A549 (cell line): ENCODE measurements at regions not wholly inside any gene's neighbourhood (a gene's known extent, or its start where the extent isn't known, plus 50 kb on each side); places are given as distances from the start of the nearest gene placed in this dataset.

Experiments
- ATAC-seq, 2 experiments: fragments of 200-7000 bp in 1 of 2; fragments of >200 bp in 1 of 2; cut with Nextera tagmentation in 1 of 2; cut with Tn5 transposase in 1 of 2; 3 replicates each; pipeline versions ENCODE4 v1.8.0 to v1.9.1; 2018 to 2020; ENCODE audit warnings: mild to moderate bottlenecking in 1 of 2, moderate library complexity in 1 of 2
- CTCF ChIA-PET: fragments of 300-600 bp; sonication (Branson Sonifier 250); formaldehyde crosslinking; extraction: SDS; loops from one replicate; lab custom pipeline; 2021; ENCODE audit warnings: antibody characterized with exemption, inconsistent platforms; lab: Yijun Ruan, JAX
- POLR2A ChIA-PET: fragments of 350-600 bp; formaldehyde crosslinking; extraction: SDS; loops from one replicate; lab custom pipeline; 2021; ENCODE audit warnings: antibody characterized with exemption, inconsistent platforms; lab: Yijun Ruan, JAX
- DNase-seq, 2 experiments: peaks; one replicate each; pipeline versions ENCODE4 v3.0.0 to v3.0.0-alpha.2; 2011 to 2016; ENCODE audit warnings: low read depth in 1 of 2, low spot score in 1 of 2
- FAIRE-seq: peaks from 2 replicates; lab custom pipeline; 2011; peaks lifted over from hg19 to GRCh38; lab: Jason Lieb, UNC
- H3K27ac ChIP-seq, 2 experiments: fragments of >200 bp; sonication (Bioruptor Twin); formaldehyde crosslinking; 3 replicates each; pipeline ENCODE4 v1.5.1; 2016 to 2017
- H3K4me1 ChIP-seq: fragments of >200 bp; sonication (Bioruptor Twin); formaldehyde crosslinking; 3 replicates; pipeline ENCODE4 v1.6.1; 2016
- H3K4me2 ChIP-seq: fragments of >200 bp; sonication (Bioruptor Twin); formaldehyde crosslinking; 3 replicates; pipeline ENCODE4 v1.6.1; 2016
- H3K4me3 ChIP-seq: fragments of >200 bp; sonication (Bioruptor Twin); formaldehyde crosslinking; 3 replicates; pipeline ENCODE4 v1.5.1; 2016
- H3K9me3 ChIP-seq: fragments of >200 bp; sonication (Bioruptor Twin); formaldehyde crosslinking; 3 replicates; pipeline ENCODE4 v1.6.1; 2016
- BCL3 ChIP-seq: fragments of >200 bp; sonication (Bioruptor Twin); formaldehyde crosslinking; IDR thresholded peaks from 3 replicates; pipeline ENCODE4 v1.6.1; 2016
- BHLHE40 ChIP-seq: IDR thresholded peaks from 2 replicates; pipeline ENCODE4 v1.6.1; 2012; ENCODE audit warnings: low read depth, low read length, inconsistent platforms
- CTCF ChIP-seq: fragments of >200 bp; sonication (Bioruptor Twin); formaldehyde crosslinking; IDR thresholded peaks from 3 replicates; pipeline ENCODE4 v1.5.1; 2016
- E2F6 ChIP-seq: IDR thresholded peaks from 2 replicates; pipeline ENCODE4 v1.6.1; 2012; ENCODE audit warnings: low read depth, borderline replicate concordance
- EHF ChIP-seq: fragments of 250-450 bp; sonication (Bioruptor Pico); IDR thresholded peaks from 2 replicates; pipeline ENCODE4 v1.5.0; 2020; ENCODE audit warnings: mild to moderate bottlenecking
- EP300 ChIP-seq, 2 experiments: fragments of >200 bp; sonication (Bioruptor Twin); formaldehyde crosslinking; IDR thresholded peaks; 2 replicates in 1 of 2; 3 replicates in 1 of 2; pipeline ENCODE4 v1.6.1; 2016 to 2017
- HDAC2 ChIP-seq: fragments of 200-600 bp; sonication (generic); IDR thresholded peaks from 2 replicates; pipeline ENCODE4 v1.6.1; 2016
- HOXA7 ChIP-seq: fragments of 250-450 bp; sonication (Bioruptor Pico); IDR thresholded peaks from 2 replicates; pipeline ENCODE4 v1.5.0; 2020; ENCODE audit warnings: mild to moderate bottlenecking, moderate library complexity
- HOXB13 ChIP-seq: fragments of 250-450 bp; sonication (Bioruptor Pico); IDR thresholded peaks from 2 replicates; pipeline ENCODE4 v1.5.0; 2020; ENCODE audit warnings: low read depth, mild to moderate bottlenecking, moderate library complexity
- HOXB5 ChIP-seq: fragments of 250-450 bp; sonication (Bioruptor Pico); IDR thresholded peaks from 2 replicates; pipeline ENCODE4 v1.5.0; 2020; ENCODE audit warnings: mild to moderate bottlenecking, moderate library complexity
- JUN ChIP-seq, 2 experiments: fragments of >200 bp; sonication (Bioruptor Twin); formaldehyde crosslinking; IDR thresholded peaks; 2 replicates in 1 of 2; 3 replicates in 1 of 2; pipeline ENCODE4 v1.6.1; 2016 to 2017
- MAFK ChIP-seq: fragments of 450-650 bp; IDR thresholded peaks from 2 replicates; pipeline ENCODE4 v1.6.1; 2014; ENCODE audit not compliant: partially characterized antibody
- MAZ ChIP-seq: fragments of 150-350 bp; IDR thresholded peaks from 2 replicates; pipeline ENCODE4 v1.6.1; 2014; ENCODE audit warnings: antibody characterized with exemption, low read depth, low read length, borderline replicate concordance
- NPAS2 ChIP-seq: fragments of 250-450 bp; sonication (Bioruptor Pico); IDR thresholded peaks from 2 replicates; pipeline ENCODE4 v1.8.0; 2022; ENCODE audit warnings: mild to moderate bottlenecking, moderate library complexity, borderline replicate concordance
- PHF8 ChIP-seq: fragments of 200-600 bp; sonication (generic); IDR thresholded peaks from 2 replicates; pipeline ENCODE4 v1.6.1; 2016; ENCODE audit warnings: low read depth, mild to moderate bottlenecking, antibody characterized with exemption, moderate library complexity, borderline replicate concordance
- POLR2A ChIP-seq: IDR thresholded peaks from 2 replicates; pipeline ENCODE4 v1.6.1; 2012; ENCODE audit warnings: mild to moderate bottlenecking, low read length
- RAD21 ChIP-seq, 2 experiments: fragments of >200 bp in 1 of 2; sonication (Bioruptor Twin) in 1 of 2; formaldehyde crosslinking in 1 of 2; IDR thresholded peaks in 1 of 2; conservative IDR thresholded peaks in 1 of 2; 2 replicates in 1 of 2; 3 replicates in 1 of 2; pipeline ENCODE4 v1.6.1; 2012 to 2018; ENCODE audit warnings: inconsistent platforms in 1 of 2
- RARB ChIP-seq: fragments of 250-450 bp; sonication (Bioruptor Pico); IDR thresholded peaks from 2 replicates; pipeline ENCODE4 v1.8.0; 2021; ENCODE audit warnings: mild to moderate bottlenecking, moderate library complexity
- RCOR1 ChIP-seq: fragments of 150-350 bp; IDR thresholded peaks from 2 replicates; pipeline ENCODE4 v1.6.1; 2014; ENCODE audit warnings: antibody characterized with exemption, low read length, low read depth
- SREBF2 ChIP-seq: fragments of 450-650 bp; IDR thresholded peaks from 2 replicates; pipeline ENCODE4 v1.6.1; 2014; ENCODE audit warnings: mild to moderate bottlenecking, moderate library complexity
- ZFP36 ChIP-seq: fragments of 450-650 bp; IDR thresholded peaks from 2 replicates; pipeline ENCODE4 v1.6.1; 2014; ENCODE audit warnings: borderline replicate concordance; ENCODE audit not compliant: partially characterized antibody
- ZNF302 ChIP-seq: fragments of 250-450 bp; sonication (Bioruptor Pico); IDR thresholded peaks from 2 replicates; pipeline ENCODE4 v1.9.0; 2021; ENCODE audit warnings: inconsistent platforms, mild to moderate bottlenecking, moderate library complexity
- WGBS: methylation state at CpG from one replicate; pipeline ENCODE4 v1.1.6; 2017; ENCODE audit errors: missing lambda C conversion rate; 5-methylcytosine and 5-hydroxymethylcytosine counted together
- TF ChIP-seq, protein P1 (sequence below): fragments of 150-350 bp; IDR thresholded peaks from 2 replicates; pipeline ENCODE4 v1.6.1; 2014; ENCODE audit warnings: low read depth, mild to moderate bottlenecking, low read length

DNA sequence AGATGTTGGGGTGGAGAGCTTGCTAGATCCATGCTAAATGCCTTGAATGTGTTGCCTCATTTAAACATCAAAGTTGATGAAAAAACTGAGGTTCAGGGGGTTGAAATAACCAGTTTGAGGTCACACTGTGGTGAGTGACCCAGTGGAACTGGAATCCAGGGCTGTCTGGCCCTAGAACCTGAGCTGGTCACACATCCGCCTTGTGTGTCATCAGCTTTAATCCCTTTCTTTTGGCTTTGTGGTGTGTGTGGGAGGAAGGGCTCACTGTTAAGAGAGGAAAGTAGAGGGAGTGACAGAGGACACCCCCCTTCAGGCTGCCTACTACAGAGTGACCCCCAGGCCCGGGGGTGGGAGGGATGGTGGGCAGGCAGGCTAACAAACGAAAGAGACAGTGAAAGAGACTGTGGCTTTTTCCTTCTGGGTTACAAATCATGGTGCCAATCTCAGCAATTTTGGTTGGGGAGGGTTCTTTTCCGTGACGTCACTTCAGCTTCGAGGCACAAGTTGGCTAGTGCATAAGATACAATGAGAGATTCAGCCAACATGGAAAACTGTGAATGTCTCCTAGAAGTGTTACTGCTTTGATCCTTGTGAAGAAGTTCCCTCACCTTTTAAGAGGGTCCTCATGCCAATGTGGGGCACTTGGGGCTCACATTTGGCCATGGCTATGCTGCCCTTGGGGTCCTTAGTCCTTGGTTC, 164.9 kb downstream of the DLEU7 start (continued):
- no peak for TF ChIP-seq BCL3
- TF ChIP-seq, all 56 proteins: peak for 0

DNA sequence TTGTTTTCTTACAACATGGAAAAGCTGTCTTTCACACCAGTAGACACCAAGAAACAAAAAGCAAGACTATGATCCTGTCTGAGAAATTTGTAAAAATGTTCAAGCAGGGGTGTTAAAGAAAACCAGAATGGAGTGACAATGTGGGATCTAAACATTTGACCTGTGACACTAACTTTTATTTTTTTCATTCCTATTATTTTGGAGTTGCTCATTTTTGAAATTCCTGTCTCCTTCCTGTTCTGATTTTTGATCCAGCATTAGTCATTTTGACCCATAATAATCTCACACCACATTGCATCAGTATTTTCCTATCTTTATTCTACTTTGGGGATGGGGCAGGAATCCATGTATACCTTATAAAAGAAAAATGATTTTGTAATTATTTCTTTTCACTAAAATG, 164.2 kb downstream of the DLEU7 start:
- no peak for FAIRE-seq
- ChIA-PET POLR2A (no interaction called here), CTCF (no interaction called here)
- Histone ChIP-seq H3K9me3 (no peaks in the 10 kb centered on the region), H3K4me3 (no peak overlapping the region), H3K4me1 (no peaks in the 10 kb centered on the region), H3K4me2 (no peak overlapping the region), H3K27ac (no peak overlapping the region)
- no peak for DNase-seq
- TF ChIP-seq HDAC2 (no peak), RCOR1 (no peak)
- no peak for ATAC-seq

DNA sequence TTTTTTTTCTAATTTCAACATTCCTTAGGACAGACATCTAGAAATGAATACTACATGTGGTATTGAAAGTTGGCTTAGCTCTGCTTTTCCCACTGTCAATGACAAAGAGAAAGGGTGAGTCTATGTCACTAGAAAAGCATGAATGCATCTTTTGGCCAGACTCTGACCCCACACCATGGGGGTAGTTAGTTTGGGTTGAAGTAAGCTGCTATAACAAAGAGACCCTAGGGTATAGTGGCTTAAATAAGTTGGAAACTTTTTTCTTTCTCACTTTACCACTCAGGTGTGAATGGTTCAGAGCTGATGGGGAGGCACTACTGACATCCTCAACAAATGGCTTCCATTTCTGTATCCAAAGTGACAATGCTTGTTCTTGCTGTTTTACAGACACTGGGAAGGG, 161.5 kb downstream of the DLEU7 start:
- ATAC-seq (no peak), DNase-seq (no peak), FAIRE-seq (no peak)
- ChIA-PET CTCF (no interaction called here), POLR2A (no interaction called here)
- H3K4me3 ChIP-seq, result no peak overlapping the region
- no peaks in the 10 kb centered on the region for H3K9me3 ChIP-seq
- no peak overlapping the region for H3K4me2 ChIP-seq
- H3K27ac ChIP-seq, result no peak overlapping the region
- TF ChIP-seq EHF (CRISPR knock-in tag) (no peak), PHF8 (no peak), SREBF2 (no peak), E2F6 (no peak), EP300 (IDR thresholded peaks at IDR 0.05) (no peak), CTCF (no peak), BHLHE40 (no peak), HOXB5 (CRISPR knock-in tag) (no peak), ZNF302 (no peak)
- no peaks in the 10 kb centered on the region for H3K4me1 ChIP-seq

DNA sequence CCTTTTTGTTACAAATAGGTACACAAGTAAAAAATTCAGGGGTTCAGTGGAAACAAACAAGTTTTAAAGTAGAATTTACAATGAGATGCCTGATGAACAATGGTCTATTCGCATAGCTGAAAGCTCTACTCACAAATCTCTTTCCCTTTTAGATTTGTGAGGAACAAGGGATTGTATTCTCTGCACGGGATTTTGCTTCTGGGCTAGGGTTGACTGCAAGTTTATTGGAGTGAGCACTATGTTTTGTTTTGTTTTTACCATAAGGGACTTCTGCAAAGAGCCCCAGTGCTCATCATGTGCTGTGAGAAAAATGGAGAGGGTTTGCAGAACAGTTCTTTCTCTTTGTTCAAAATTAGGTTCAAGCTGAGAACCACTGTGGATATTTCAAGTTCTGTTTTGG, 160.5 kb downstream of the DLEU7 start:
- Histone ChIP-seq H3K27ac (no peak overlapping the region), H3K4me1 (no peaks in the 10 kb centered on the region), H3K9me3 (no peaks in the 10 kb centered on the region), H3K4me3 (no peak overlapping the region), H3K4me2 (no peak overlapping the region)
- no peak for TF ChIP-seq ZFP36
- FAIRE-seq, result no peak
- POLR2A ChIA-PET, result no interaction called here
- CTCF ChIA-PET, result no interaction called here
- WGBS, result 46% methylated on average over 2 of the region's 2 CpGs
- no peak for ATAC-seq
- no peak for DNase-seq

GRCh38 chr13:50684366-50684765, 159.1 kb downstream of the DLEU7 start:
- no peak for FAIRE-seq
- no peak for TF ChIP-seq RARB
- TF ChIP-seq NPAS2, result no peak
- TF ChIP-seq, protein P1, sequence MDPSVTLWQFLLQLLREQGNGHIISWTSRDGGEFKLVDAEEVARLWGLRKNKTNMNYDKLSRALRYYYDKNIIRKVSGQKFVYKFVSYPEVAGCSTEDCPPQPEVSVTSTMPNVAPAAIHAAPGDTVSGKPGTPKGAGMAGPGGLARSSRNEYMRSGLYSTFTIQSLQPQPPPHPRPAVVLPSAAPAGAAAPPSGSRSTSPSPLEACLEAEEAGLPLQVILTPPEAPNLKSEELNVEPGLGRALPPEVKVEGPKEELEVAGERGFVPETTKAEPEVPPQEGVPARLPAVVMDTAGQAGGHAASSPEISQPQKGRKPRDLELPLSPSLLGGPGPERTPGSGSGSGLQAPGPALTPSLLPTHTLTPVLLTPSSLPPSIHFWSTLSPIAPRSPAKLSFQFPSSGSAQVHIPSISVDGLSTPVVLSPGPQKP, result no peak
- TF ChIP-seq BHLHE40, result no peak
- TF ChIP-seq E2F6, result no peak
- no peak for TF ChIP-seq BCL3
- TF ChIP-seq MAZ, result no peak
- TF ChIP-seq HOXA7 (CRISPR knock-in tag), result no peak
- no peak for TF ChIP-seq POLR2A
- TF ChIP-seq HOXB13 (CRISPR knock-in tag), result no peak
- no peak for TF ChIP-seq JUN (IDR thresholded peaks at IDR 0.05)
- no peak for TF ChIP-seq RAD21 (conservative IDR thresholded peaks at IDR 0.05 in 1 of 2, IDR thresholded peaks at IDR 0.05 in 1 of 2)
- no peak for TF ChIP-seq MAFK
- TF ChIP-seq EHF (CRISPR knock-in tag), result no peak

More at GRCh38 chr13:50684366-50684765, 159.1 kb downstream of the DLEU7 start:
- ChIA-PET POLR2A (no interaction called here), CTCF (no interaction called here)
- 78% methylated on average over 3 of the region's 3 CpGs for WGBS
- Histone ChIP-seq H3K4me2 (no peak overlapping the region), H3K4me1 (no peaks in the 10 kb centered on the region), H3K4me3 (no peak overlapping the region), H3K9me3 (no peaks in the 10 kb centered on the region), H3K27ac (no peak overlapping the region)
- ATAC-seq, result no peak
- no peak for DNase-seq
